T-helper 2 cell treated with Interferon-gamma antibody and Interleukin-4, amounts not matched to agents 5 μg/mL and 100 μg/mL, for 36 hours (primary cell): ENCODE measurements at regions not wholly inside any gene's neighbourhood (a gene's known extent, or its start where the extent isn't known, plus 50 kb on each side); places are given as distances from the start of the nearest gene placed in this dataset.
"Not testable (repeated sequence)": the region's sequence is repeated elsewhere in the genome, so short reads cannot be mapped to it uniquely, and the experiment has no call there.

Experiments
- DNase-seq: peaks from one replicate; pipeline ENCODE4 v3.0.0; 2021; ENCODE audit warnings: low spot score
- H3K27ac Mint-ChIP-seq: one replicate; pipeline ENCODE4 v1.8.0; 2021; ENCODE audit warnings: mild to moderate bottlenecking, mixed read lengths
- H3K27me3 Mint-ChIP-seq: one replicate; pipeline ENCODE4 v1.8.0; 2021; ENCODE audit warnings: low read depth, mixed read lengths
- H3K36me3 Mint-ChIP-seq: one replicate; pipeline ENCODE4 v1.8.0; 2021; ENCODE audit warnings: low read depth, mixed read lengths
- H3K4me1 Mint-ChIP-seq: one replicate; pipeline ENCODE4 v1.8.0; 2021; ENCODE audit warnings: low read depth, mixed read lengths
- H3K4me3 Mint-ChIP-seq: one replicate; pipeline ENCODE4 v1.8.0; 2022; ENCODE audit warnings: mild to moderate bottlenecking, moderate library complexity, mixed read lengths
- H3K9me3 Mint-ChIP-seq: one replicate; pipeline ENCODE4 v1.8.0; 2021; ENCODE audit warnings: mixed read lengths

- H3K27ac Mint-ChIP-seq, H3K4me3 Mint-ChIP-seq, H3K9me3 Mint-ChIP-seq, H3K4me1 Mint-ChIP-seq, H3K36me3 Mint-ChIP-seq, DNase-seq, H3K27me3 Mint-ChIP-seq: not testable (repeated sequence)
These were observed 224.7 kb downstream of the LNPK start for GRCh38 chr2:175777337-175777736.

- no peaks in the 10 kb centered on the region for H3K27me3 Mint-ChIP-seq
- no peak overlapping the region for H3K27ac Mint-ChIP-seq
- no peaks in the 10 kb centered on the region for H3K36me3 Mint-ChIP-seq
- DNase-seq = no peak
- no peak overlapping the region for H3K4me3 Mint-ChIP-seq
- H3K4me1 Mint-ChIP-seq = no peaks in the 10 kb centered on the region
- H3K9me3 Mint-ChIP-seq = no peaks in the 10 kb centered on the region
These were observed 232.9 kb downstream of the LNPK start for GRCh38 chr2:175769200-175769599.

GRCh38 chr2:175766880-175767279 lies 235.2 kb downstream of the LNPK start:
- Mint-ChIP-seq H3K4me3 (no peak overlapping the region), H3K36me3 (no peaks in the 10 kb centered on the region), H3K4me1 (no peaks in the 10 kb centered on the region), H3K27ac (no peak overlapping the region), H3K9me3 (no peaks in the 10 kb centered on the region), H3K27me3 (no peaks in the 10 kb centered on the region)
- DNase-seq = no peak

- H3K9me3 Mint-ChIP-seq = no peaks in the 10 kb centered on the region
- H3K27me3 Mint-ChIP-seq = no peaks in the 10 kb centered on the region
- H3K27ac Mint-ChIP-seq = no peak overlapping the region
- H3K4me3 Mint-ChIP-seq = no peak overlapping the region
- DNase-seq = no peak
- no peaks in the 10 kb centered on the region for H3K4me1 Mint-ChIP-seq
- H3K36me3 Mint-ChIP-seq = no peaks in the 10 kb centered on the region
These were observed 246.2 kb downstream of the LNPK start for GRCh38 chr2:175755656-175756386.

- no peak overlapping the region for H3K27ac Mint-ChIP-seq
- no peaks in the 10 kb centered on the region for H3K4me1 Mint-ChIP-seq
- no peak for DNase-seq
- H3K9me3 Mint-ChIP-seq = no peaks in the 10 kb centered on the region
- H3K4me3 Mint-ChIP-seq = no peak overlapping the region
- H3K36me3 Mint-ChIP-seq = no peaks in the 10 kb centered on the region
- no peaks in the 10 kb centered on the region for H3K27me3 Mint-ChIP-seq
These were observed 246.9 kb downstream of the LNPK start for GRCh38 chr2:175755169-175755568.

GRCh38 chr2:175750195-175750594 lies 251.9 kb downstream of the LNPK start:
- Mint-ChIP-seq H3K36me3 (no peaks in the 10 kb centered on the region), H3K9me3 (no peaks in the 10 kb centered on the region), H3K4me3 (no peak overlapping the region), H3K27ac (no peak overlapping the region), H3K4me1 (no peaks in the 10 kb centered on the region), H3K27me3 (no peaks in the 10 kb centered on the region)
- no peak for DNase-seq

- DNase-seq = no peak
- H3K4me3 Mint-ChIP-seq = no peak overlapping the region
- H3K36me3 Mint-ChIP-seq = no peaks in the 10 kb centered on the region
- H3K27ac Mint-ChIP-seq = no peak overlapping the region
- H3K27me3 Mint-ChIP-seq = no peaks in the 10 kb centered on the region
- no peaks in the 10 kb centered on the region for H3K4me1 Mint-ChIP-seq
- H3K9me3 Mint-ChIP-seq = no peaks in the 10 kb centered on the region
These were observed 256.2 kb downstream of the LNPK start for GRCh38 chr2:175745911-175746310.

GRCh38 chr2:175744000-175744399 lies 258.1 kb downstream of the LNPK start:
- no peaks in the 10 kb centered on the region for H3K36me3 Mint-ChIP-seq
- no peaks in the 10 kb centered on the region for H3K4me1 Mint-ChIP-seq
- no peaks in the 10 kb centered on the region for H3K9me3 Mint-ChIP-seq
- no peak for DNase-seq
- no peak overlapping the region for H3K27ac Mint-ChIP-seq
- H3K4me3 Mint-ChIP-seq = no peak overlapping the region
- H3K27me3 Mint-ChIP-seq = no peaks in the 10 kb centered on the region

- no peaks in the 10 kb centered on the region for H3K4me1 Mint-ChIP-seq
- H3K9me3 Mint-ChIP-seq = no peaks in the 10 kb centered on the region
- no peak overlapping the region for H3K4me3 Mint-ChIP-seq
- H3K27ac Mint-ChIP-seq = no peak overlapping the region
- DNase-seq = no peak
- H3K36me3 Mint-ChIP-seq = no peaks in the 10 kb centered on the region
- no peaks in the 10 kb centered on the region for H3K27me3 Mint-ChIP-seq
These were observed 259.1 kb downstream of the LNPK start for GRCh38 chr2:175743011-175743410.

- Mint-ChIP-seq H3K4me1 (no peaks in the 10 kb centered on the region), H3K27me3 (no peaks in the 10 kb centered on the region), H3K4me3 (no peak overlapping the region), H3K9me3 (no peaks in the 10 kb centered on the region), H3K36me3 (no peaks in the 10 kb centered on the region), H3K27ac (no peak overlapping the region)
- DNase-seq = peak; percentile 7
These were observed 259.7 kb downstream of the LNPK start for GRCh38 chr2:175742367-175742766.

GRCh38 chr2:175741164-175741563 lies 260.9 kb downstream of the LNPK start:
- Mint-ChIP-seq H3K4me3 (no peak overlapping the region), H3K9me3 (no peaks in the 10 kb centered on the region), H3K4me1 (no peaks in the 10 kb centered on the region), H3K27ac (no peak overlapping the region), H3K36me3 (no peaks in the 10 kb centered on the region), H3K27me3 (no peaks in the 10 kb centered on the region)
- no peak for DNase-seq

- Mint-ChIP-seq H3K4me1 (no peaks in the 10 kb centered on the region), H3K9me3 (no peaks in the 10 kb centered on the region), H3K27me3 (no peaks in the 10 kb centered on the region), H3K36me3 (no peaks in the 10 kb centered on the region), H3K27ac (no peak overlapping the region), H3K4me3 (no peak overlapping the region)
- no peak for DNase-seq
These were observed 264.2 kb downstream of the LNPK start for GRCh38 chr2:175737722-175738361.

- Mint-ChIP-seq H3K27ac (no peak overlapping the region), H3K27me3 (no peaks in the 10 kb centered on the region), H3K4me3 (no peak overlapping the region), H3K4me1 (no peaks in the 10 kb centered on the region), H3K36me3 (no peaks in the 10 kb centered on the region), H3K9me3 (no peaks in the 10 kb centered on the region)
- DNase-seq = no peak
These were observed 267.4 kb downstream of the LNPK start for GRCh38 chr2:175734686-175735085.

- Mint-ChIP-seq H3K27me3 (no peaks in the 10 kb centered on the region), H3K9me3 (no peaks in the 10 kb centered on the region), H3K36me3 (no peaks in the 10 kb centered on the region), H3K4me1 (no peaks in the 10 kb centered on the region), H3K4me3 (no peak overlapping the region), H3K27ac (no peak overlapping the region)
- DNase-seq = no peak
These were observed 269.5 kb downstream of the LNPK start for GRCh38 chr2:175732531-175732930.

GRCh38 chr2:175730050-175730449 lies 272.0 kb downstream of the LNPK start:
- H3K4me1 Mint-ChIP-seq = no peaks in the 10 kb centered on the region
- H3K27me3 Mint-ChIP-seq = no peaks in the 10 kb centered on the region
- no peak for DNase-seq
- no peak overlapping the region for H3K27ac Mint-ChIP-seq
- H3K4me3 Mint-ChIP-seq = no peak overlapping the region
- H3K36me3 Mint-ChIP-seq = no peaks in the 10 kb centered on the region
- no peaks in the 10 kb centered on the region for H3K9me3 Mint-ChIP-seq
